Testis (tissue), 2 donors: ENCODE measurements at regions not wholly inside any gene's neighbourhood (a gene's known extent, or its start where the extent isn't known, plus 50 kb on each side); places are given as distances from the start of the nearest gene placed in this dataset.

Source experiments
- DNase-seq: peaks from one replicate; pipeline ENCODE4 v3.0.0-alpha.2; 2019
- H3K27ac ChIP-seq, 2 donors: fragments of 200-600 bp; sonication (generic); one replicate each; pipeline ENCODE4 v1.5.1; 2019
- H3K27me3 ChIP-seq: fragments of 200-600 bp; sonication (generic); one replicate; pipeline ENCODE4 v1.5.1; 2019
- H3K36me3 ChIP-seq: fragments of 200-600 bp; sonication (generic); one replicate; pipeline ENCODE4 v1.5.1; 2017; ENCODE audit warnings: low read depth; ENCODE audit errors: missing control alignments
- H3K4me1 ChIP-seq: fragments of 200-600 bp; sonication (generic); one replicate; pipeline ENCODE4 v1.5.1; 2019
- H3K4me3 ChIP-seq, 2 donors: fragments of 200-600 bp; sonication (generic); one replicate each; pipeline ENCODE4 v1.5.1; 2017 to 2019
- H3K9me3 ChIP-seq: fragments of 200-600 bp; sonication (generic); one replicate; pipeline ENCODE4 v1.5.1; 2017
- CTCF ChIP-seq, 3 experiments: fragments of 450-650 bp in 2 of 3; fragments of 200-600 bp in 1 of 3; sonication (generic) in 1 of 3; IDR thresholded peaks; one replicate each; pipeline ENCODE4 v1.5.1; 2016 to 2019; ENCODE audit warnings: antibody characterized with exemption in 3 of 3, mild to moderate bottlenecking in 2 of 3, moderate library complexity in 1 of 3
- POLR2A ChIP-seq: fragments of 450-650 bp; IDR thresholded peaks from one replicate; pipeline ENCODE4 v1.6.1; 2017; ENCODE audit warnings: antibody characterized with exemption, mild to moderate bottlenecking, moderate library complexity
- WGBS, 2 donors: methylation state at CpG; one replicate each; pipeline ENCODE4 v1.1.5; 2018; 5-methylcytosine and 5-hydroxymethylcytosine counted together
- intact Hi-C: fragments of 100-400 bp; cut with DNase I; formaldehyde crosslinking; loops from one replicate; pipeline ENCODE4 v1.15.1; 2023; ENCODE audit warnings: low total_unique reads

DNA sequence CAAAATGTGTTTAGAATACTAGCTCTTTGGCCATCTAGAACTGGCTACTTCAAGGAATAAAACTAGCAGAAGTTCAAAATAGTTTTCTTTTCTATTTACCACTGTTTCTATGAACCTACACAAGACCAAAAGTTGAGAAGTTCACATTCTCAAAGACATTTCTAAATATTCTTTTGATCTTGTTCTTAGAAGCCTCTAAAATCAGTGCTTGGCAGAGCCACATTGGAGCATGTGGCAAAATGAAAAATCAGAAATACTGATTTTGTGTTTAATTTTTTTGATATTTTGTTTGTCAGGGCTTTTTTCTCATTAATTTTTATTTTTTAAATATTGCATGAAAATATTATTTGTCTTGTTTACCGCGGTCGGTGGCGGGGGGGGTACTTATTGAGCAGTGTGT lies 853.8 kb upstream of the INTU start:
- Histone ChIP-seq H3K27ac (no peak overlapping the region), H3K9me3 (no peaks in the 10 kb centered on the region), H3K4me1 (peaks cover 5% of the 10 kb centered on the region), H3K4me3 (no peak overlapping the region), H3K27me3 (no peaks in the 10 kb centered on the region), H3K36me3 (no peaks in the 10 kb centered on the region)
- intact Hi-C loops: no loop called here
- TF ChIP-seq POLR2A (no peak), CTCF (IDR thresholded peaks at IDR 0.05) (no peak)
- WGBS, 2 donors: 55 to 83% methylated on average over 4 of the region's 4 CpGs
- DNase-seq: no peak

DNA sequence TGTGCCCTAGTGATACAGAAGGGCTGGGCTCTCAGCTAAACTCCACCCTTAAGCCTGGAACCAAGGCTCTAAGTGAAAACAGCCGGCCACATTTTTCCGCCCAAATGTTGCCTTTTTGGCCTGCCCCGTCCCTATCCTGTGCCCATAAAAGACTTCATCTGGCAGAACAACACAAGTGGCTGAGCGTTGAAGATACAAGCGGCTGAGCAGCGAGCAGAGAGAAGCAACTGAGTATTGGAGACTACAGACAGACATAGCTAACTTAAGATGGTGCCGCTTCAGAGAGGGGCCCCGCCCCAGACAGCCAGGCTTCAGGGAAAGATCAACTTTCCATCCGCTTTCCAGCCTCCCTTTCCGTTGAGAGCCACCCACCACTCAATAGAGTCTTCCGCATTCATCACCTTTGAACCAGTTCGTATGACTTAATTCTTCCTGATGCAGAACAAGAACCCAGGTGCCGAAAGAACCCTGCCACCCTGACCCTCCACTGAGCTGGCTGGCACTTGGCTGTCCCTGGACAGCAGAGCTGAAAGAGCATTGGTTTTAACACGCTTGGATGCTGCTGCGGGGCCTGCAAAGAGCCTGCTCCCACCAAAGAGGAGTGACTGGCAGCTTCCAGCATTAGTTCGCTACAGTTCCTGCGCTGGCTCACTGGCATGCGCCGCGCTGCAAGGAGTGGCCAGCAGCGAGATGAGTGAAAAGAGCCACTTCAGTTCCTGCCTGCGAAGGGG lies 853.2 kb upstream of the INTU start:
- H3K9me3 ChIP-seq: no peaks in the 10 kb centered on the region
- peaks cover 5% of the 10 kb centered on the region for H3K4me1 ChIP-seq
- TF ChIP-seq POLR2A (no peak), CTCF (IDR thresholded peaks at IDR 0.05) (no peak)
- 62 to 75% methylated on average over 16 to 22 of the region's 22 CpGs for WGBS, 2 donors
- peak; percentile 13 for DNase-seq
- intact Hi-C loops: no loop called here
- H3K27ac ChIP-seq: no peak overlapping the region
- no peaks in the 10 kb centered on the region for H3K27me3 ChIP-seq
- no peaks in the 10 kb centered on the region for H3K36me3 ChIP-seq
- peak overlapping the region; percentile 8 to 16 for H3K4me3 ChIP-seq

DNA sequence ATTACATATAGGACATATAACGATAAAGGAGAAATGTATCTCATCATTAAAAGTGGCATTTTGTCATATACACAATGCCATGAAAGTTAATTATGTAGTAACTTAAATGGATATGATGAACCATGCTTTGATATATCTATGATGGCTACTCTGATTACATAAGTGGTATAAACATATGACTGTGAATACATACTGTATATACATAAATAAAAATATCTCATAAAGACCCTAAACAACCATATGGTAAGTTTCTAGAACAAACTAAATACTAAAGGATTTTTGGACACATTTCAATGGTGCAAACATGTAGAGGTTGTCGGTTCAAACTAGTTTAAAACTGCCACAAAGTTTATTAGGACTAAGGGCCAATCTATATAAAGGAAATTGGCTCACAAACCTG lies 849.6 kb upstream of the INTU start:
- WGBS, 2 donors: 90 to 93% methylated on average over 2 of the region's 2 CpGs
- intact Hi-C loops: no loop called here
- no peak for DNase-seq
- Histone ChIP-seq H3K4me1 (no peaks in the 10 kb centered on the region), H3K27ac (no peak overlapping the region), H3K9me3 (no peaks in the 10 kb centered on the region), H3K36me3 (no peaks in the 10 kb centered on the region), H3K4me3 (no peak overlapping the region), H3K27me3 (no peaks in the 10 kb centered on the region)
- TF ChIP-seq POLR2A (no peak), CTCF (IDR thresholded peaks at IDR 0.05) (no peak)

GRCh38 chr4:126784966-126785580 lies 847.7 kb upstream of the INTU start:
- TF ChIP-seq POLR2A: no peak
- Histone ChIP-seq H3K27me3 (no peaks in the 10 kb centered on the region), H3K27ac (no peak overlapping the region), H3K36me3 (no peaks in the 10 kb centered on the region), H3K4me3 (no peak overlapping the region), H3K9me3 (no peaks in the 10 kb centered on the region), H3K4me1 (no peaks in the 10 kb centered on the region)
- no peak for DNase-seq
- intact Hi-C loops: no loop called here
- WGBS, 2 donors: 91 to 93% methylated on average over 2 of the region's 2 CpGs

DNA sequence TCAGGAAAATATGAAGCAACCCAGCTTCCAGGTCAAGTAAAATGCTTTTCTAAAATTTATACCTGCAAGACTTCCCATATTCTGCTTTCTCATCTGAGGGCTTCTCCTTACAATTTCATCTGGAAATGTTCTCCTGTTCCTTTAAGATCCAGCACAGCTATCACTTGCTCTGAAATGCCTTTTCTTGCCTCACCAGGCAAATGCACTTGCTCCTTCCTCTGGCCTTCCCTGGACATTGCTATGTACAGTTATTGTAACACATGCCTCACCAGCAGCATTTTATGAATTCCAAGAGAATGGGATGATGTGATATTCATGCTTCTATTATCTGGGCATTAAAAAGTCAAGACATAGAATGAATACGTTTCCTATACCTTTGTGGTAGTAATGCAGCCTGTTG lies 842.1 kb upstream of the INTU start:
- H3K27ac ChIP-seq: no peak overlapping the region
- no peaks in the 10 kb centered on the region for H3K36me3 ChIP-seq
- intact Hi-C loops: no loop called here
- TF ChIP-seq CTCF (IDR thresholded peaks at IDR 0.05) (no peak), POLR2A (no peak)
- no peaks in the 10 kb centered on the region for H3K4me1 ChIP-seq
- no peaks in the 10 kb centered on the region for H3K27me3 ChIP-seq
- H3K9me3 ChIP-seq: no peaks in the 10 kb centered on the region
- no peak overlapping the region for H3K4me3 ChIP-seq
- 82 to 89% methylated on average over 1 of the region's 1 CpG for WGBS, 2 donors
- DNase-seq: no peak
